HS-5 (cell line): ENCODE measurements at regions not wholly inside any gene's neighbourhood (a gene's known extent, or its start where the extent isn't known, plus 50 kb on each side); places are given as distances from the start of the nearest gene placed in this dataset.
"Not testable (repeated sequence)": the region's sequence is repeated elsewhere in the genome, so short reads cannot be mapped to it uniquely, and the experiment has no call there.

Source experiments
- DNase-seq: peaks from one replicate; pipeline ENCODE4 v3.0.0-alpha.2; 2012; ENCODE audit warnings: low read depth

DNA sequence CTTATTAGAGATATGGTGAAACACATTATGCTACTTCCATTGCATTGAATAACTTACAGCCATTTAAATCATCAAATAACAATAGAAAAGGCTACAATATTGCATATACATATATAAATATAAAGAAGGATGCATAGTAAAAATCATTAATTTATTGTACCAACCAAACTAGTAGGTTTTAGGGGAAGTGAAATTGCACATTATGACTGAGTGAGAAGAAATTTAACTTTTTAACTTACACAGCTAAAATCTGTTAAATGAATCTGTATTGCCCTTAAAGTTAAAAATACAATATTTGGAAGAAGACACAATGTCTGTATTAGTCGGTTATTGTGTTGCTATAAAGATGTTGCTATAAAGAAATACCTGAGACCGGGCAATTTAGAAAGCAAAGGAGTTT lies 2073.7 kb upstream of the ACO1 start:
- DNase-seq, result no peak

DNA sequence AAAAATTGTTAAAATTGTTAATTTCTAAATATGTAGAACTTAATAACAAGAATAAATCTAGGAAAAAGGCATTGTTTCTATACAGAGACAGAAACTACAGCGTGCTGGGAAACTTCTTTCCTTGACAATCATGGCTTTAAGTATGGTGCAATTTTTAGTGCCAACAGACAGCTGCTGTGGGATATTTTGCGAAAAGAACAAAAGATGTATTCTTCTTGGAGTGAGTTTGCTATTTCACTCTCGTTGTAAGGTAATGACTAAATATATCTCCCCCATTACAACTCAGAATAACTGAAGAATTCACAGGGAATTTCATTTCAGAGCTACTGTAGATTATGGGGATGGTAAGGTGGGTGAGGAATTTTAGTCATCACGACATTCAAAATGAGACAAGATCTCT lies 2055.0 kb upstream of the ACO1 start:
- no peak for DNase-seq

DNA sequence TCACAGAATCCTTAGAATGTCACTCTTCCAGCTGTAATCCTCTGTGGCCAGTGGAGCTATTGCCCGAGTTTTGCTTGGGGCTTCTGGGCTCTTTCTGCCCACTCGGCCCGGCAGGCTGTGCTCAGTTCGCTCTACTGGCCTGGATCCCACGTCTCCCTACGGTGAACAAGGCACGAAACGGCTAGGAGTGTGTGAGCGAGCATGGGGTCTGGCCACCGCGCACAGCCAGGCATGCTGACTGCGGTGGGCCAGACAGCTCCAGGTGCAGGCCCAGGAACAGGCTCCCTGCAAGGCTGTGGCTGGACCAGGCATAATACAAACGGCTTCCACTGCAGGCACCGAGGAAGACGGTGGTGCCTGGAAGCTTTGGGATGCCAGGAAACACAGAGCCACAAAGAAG lies 2035.5 kb upstream of the ACO1 start:
- DNase-seq, result no peak

DNA sequence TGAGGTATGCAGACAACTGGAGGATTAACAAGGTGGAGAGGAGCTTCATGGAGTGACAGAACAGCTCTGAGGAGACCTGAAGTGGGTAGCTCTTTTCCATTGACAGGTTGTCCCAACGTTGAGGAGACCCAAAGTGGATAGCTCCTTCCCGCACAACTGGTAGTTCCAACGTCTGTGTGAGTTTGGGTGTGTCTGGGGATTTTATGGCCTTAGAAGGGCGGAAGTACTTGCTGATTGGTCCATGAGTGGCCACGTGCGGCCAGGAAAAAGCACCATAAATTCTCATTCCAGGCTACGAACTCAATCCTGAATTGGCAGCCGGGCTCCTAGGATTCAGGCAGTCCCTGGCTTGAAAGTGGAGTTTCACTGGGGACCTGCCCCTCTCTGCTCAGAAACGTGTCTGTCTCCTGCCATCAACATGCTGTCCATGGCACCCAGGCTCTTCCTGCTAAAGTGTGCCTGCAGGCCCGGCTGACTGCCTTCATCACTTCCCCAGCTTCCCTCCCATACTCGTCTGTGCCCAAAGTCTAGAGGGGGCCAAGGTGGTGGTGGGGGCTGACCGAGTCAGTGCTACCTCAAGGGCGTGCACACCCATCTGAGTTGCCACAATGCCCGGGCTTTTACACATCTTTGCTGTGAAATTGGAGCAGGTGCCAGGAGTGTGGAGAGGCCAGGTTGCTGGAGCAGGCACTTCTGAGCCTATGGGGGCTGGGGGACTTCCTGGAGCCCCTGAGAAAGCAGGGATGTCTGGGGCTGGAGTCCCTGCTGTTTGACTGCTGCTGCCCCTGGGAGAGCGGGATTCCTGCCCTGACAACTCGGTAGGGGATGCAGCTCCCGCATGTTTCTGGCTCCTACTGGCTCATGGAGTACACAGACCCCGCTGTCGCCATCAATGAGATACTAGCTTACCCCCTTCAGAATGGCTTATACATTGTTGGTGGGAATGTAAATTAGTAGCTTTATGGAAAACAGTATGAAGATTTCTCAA lies 2034.6 kb upstream of the ACO1 start:
- no peak for DNase-seq

DNA sequence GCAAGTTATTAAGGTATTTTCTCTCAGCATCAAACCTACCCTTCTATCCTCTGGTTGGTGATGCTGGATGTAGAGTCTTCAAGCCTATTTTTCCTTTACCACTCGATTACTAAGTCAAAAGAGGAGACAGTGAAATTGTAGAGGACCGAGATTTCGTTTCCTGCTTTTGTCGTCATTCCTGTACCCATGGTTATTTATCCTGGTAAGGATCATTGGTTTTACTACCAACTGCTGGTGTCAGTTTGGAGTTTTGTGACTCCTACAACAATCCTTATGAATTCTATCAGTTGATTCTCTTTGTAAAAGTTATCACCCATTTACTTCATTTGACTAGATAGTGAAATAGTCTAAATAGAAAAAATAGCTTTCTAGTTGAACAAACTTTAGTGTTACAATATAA lies 2028.2 kb upstream of the ACO1 start:
- DNase-seq, result no peak

DNA sequence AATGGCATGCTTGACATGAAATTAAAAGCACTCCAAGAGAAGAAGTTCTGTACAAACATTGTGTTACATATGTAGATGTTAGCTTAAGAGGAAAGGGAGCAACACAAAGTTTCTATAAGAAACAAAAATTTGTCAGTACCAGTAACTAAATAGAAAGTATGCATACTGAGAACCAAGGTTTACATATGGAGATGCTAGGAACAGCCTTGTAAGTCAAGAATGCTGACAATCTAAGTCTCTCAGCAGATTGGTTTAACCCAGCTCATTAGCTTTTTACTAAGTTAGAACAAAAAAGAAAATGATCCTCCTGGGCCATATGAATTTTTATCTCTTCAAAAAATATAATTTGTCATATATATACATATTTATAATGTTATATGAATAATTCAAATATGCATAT lies 2022.1 kb upstream of the ACO1 start:
- DNase-seq, result no peak

DNA sequence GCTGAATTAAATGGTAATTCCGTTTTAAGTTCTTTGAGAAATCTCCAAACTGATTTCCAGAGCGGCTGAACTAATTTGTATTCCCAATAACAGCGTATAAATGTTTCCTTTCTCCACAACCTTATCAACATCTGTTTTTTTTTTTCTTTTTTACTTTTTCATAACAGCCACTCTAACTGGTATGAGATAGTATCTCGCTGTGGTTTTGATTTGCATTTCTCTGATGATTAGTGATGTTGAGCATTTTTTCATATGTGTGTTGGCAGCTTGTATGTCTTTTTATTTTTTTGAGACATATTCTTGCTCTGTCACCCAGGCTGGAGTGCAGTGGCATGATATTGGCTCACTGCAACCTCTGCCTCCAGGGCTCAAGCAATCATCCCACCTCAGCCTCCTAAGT lies 2018.3 kb upstream of the ACO1 start:
- not testable (repeated sequence) for DNase-seq

DNA sequence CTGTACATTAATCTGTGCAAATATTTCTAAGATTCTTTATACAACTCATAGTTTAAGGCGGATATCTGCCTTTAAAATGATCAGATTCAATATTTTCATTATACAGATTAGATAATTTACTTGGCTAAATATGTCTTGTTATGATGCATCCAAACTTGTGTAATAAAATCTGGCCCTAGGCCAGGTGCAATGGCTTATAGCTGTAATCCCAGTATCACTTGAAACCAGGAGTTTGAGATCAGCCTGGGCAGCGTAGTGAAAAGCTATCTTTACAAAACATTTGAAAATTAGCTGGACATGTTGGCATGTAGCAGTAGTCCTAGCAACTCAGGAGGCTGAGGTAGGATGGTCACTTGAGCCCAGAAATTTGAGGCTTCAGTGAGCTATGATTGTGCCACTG lies 2002.2 kb upstream of the ACO1 start:
- no peak for DNase-seq

DNA sequence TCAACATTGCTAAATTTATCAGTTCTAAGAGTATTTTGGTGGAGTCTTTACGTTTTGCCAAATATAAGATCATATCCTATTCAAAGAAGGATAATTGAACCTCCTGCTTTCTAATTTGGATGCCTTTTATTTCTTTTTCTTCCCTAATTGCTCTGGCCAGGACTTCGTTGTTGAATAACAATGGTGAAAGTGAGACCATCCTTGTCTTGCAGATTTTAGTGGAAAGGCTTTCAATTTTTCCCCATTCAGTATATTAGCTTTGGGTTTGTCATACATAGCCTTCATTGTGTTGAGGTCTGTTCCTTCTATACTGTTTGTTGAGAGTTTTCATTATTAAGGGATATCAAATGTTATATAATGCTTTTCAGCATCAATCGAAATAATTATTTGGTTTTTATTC lies 1974.2 kb upstream of the ACO1 start:
- DNase-seq, result no peak

DNA sequence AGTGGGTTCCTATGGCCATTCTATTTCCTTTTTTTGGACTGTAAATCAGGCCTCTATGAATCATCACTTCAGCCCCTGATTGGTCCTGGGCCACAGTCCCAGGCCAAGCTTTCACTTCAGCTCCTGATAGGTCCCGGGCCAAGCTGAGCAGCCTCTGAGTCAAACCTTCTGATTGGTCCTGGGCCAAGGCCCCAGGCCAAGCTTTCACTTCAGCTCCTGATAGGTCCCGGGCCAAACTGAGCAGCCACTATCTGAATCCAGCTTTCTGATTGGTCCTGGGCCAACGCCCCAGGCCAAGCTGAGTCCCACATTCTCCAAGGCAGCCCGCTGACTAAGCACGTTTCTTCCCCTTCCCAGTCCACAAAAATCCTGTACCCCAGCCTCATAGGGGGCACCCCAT lies 1972.9 kb upstream of the ACO1 start:
- no peak for DNase-seq

DNA sequence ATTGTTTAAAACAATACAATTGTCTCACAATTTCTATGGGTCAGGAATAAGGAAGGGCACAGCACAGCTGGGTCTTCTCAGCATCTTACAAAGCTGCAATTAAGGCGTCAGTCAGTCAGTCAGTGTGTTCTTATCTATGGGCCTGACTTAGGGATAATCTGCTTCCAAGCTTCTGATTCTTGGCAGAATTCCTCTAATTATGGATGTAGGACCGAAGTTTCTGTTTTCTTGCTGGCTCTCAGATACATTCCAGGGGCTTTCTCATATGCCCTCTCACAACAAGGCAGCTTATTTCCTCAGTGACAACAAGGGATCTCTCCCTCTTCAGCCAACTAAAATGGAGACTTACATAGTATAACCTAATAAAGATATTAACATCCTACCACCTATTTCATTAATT lies 1925.3 kb upstream of the ACO1 start:
- DNase-seq, result no peak

DNA sequence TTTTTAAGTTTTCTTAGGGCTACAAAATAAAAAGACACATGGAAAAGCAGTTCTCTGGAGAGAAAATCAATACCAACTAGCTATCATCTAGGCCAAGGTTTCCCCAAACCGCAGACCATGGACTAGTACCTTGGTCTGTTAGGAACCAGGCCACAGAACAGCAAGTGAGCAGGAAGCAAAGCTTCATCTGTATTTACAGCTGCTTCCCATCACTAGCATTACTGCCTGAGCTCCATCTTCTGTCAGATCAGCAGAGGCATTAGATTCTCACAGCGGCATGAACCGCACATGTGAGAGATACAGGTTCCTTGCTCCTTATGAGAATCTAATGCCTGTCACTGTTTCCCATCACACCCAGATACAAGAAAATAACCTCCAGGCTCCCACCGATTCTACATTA lies 1907.6 kb upstream of the ACO1 start:
- DNase-seq, result no peak

DNA sequence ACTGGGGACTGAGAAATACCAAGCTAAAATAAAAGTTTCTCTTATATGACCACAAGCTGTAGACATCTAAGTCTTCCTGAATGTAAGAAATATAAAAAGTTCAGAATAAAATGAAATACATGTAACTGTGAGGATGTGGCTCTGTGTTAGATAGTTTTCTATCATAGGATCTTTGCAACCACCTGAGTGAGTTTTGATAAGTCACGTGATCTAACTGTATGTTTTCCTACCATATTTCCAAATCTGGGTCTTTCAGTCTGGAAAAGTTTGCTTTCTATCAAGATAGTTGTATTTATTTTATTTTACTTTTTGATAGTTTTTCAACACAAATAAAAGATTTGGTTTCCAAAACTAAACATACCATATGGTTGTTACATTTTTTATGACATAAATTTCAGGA lies 1905.8 kb upstream of the ACO1 start:
- DNase-seq, result no peak

DNA sequence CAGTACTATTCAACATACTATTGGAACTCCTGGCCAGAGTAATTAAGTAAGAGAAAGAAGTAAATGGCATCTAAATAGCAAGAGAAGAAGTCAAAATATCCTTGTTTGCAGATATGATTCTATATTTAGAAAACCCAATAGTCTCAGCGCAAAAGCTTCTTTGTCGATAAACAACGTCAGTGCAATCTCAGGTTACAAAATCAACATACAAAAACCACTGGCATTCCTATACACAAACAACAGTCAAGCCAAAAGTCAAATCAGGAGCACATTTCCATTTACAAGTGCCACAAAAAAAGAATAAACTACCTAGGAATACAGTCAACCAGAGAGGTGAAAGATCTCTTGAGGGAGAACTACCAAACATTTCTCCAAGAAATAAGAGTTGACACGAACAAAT lies 1901.9 kb upstream of the ACO1 start:
- DNase-seq, result no peak

DNA sequence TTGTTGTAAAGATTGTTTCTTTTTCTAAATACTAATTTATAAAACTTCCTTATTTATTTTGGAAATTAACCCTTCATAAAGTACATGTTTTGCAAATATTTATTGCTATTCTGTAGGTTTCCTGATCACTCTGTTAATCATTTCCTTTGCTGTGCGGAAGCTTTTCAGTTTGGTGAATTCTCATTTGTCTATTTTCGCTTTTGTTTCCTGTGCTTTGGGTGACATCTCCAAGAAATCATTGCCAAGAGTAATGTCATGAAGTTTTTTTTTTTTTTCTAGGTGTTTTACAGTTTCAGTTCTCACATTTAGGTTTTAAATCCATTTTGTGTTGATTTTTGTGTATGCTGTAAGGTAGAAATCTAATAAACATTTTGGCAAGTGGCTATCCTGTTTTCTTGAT lies 1899.8 kb upstream of the ACO1 start:
- DNase-seq, result no peak

DNA sequence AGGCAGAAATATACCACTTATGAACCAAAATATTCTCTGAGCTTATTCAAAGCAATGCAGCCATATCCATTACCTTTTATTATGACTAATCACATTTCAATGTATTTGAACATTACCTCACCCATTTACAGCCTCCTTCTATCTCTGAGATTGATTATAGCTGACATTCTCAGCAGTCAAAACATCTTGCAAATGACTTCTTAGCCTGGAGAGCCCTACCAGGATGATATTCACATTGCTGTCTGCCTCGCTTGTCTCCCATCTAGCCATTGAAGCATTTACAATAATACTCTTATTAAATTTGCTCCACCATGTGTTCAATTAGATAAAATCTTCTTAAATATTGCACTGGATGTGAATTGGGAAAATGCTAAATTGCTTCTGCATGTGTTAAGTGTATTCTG lies 1879.9 kb upstream of the ACO1 start:
- DNase-seq, result peak; percentile 29

DNA sequence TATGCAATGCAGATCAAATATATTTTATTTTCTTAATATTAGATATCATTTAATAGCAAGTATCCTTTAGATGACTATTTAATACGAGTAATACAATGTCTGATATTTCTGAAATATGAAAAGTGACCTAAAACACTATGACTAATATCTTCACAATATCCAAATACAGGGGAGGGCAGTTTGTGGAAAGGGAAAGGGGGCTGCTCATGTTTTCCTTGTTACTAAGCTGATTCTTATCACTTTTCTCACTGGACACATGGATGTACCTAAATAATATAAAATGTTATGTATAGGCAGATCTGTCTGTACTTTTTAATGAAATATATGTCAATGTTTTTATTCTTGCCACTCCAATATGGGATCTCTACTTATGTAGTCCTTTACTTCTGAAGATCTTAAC lies 1879.1 kb upstream of the ACO1 start:
- DNase-seq, result no peak

DNA sequence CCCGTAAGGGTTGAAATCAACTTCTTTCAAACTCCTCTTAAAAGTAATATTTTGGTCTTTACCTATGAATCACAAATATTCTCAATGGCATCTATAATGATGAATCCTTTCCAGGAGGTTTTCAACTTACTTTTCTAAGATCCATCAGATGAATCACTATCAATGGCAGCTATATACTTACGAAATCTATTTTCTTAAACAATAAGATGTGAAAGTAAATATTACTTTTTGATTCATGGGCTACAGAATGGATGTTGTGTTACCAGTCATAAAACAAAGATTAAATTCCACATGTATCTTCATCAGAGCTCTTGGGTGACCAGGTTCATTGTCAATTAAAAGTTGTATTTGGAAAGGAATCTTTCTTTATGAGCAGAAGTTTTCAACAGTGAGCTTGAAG lies 1877.7 kb upstream of the ACO1 start:
- no peak for DNase-seq

DNA sequence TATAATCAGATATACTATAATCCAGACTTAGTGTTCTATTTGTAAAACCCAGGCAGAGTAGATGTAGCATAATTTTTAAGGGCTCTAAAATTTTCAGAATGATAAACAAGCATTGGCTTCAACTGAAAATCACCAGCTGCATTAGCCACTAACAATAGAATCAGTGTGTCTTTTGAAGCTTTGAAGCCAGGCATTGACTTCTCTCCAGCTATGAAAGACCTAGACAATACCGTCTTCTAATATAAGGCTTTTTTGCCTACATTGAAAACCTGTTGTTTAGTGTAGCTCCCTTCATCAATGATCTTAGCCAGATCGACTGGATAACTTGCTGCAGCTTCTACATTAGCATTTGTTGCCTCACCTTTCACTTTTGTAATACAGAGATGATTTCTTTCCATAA lies 1877.3 kb upstream of the ACO1 start:
- no peak for DNase-seq

DNA sequence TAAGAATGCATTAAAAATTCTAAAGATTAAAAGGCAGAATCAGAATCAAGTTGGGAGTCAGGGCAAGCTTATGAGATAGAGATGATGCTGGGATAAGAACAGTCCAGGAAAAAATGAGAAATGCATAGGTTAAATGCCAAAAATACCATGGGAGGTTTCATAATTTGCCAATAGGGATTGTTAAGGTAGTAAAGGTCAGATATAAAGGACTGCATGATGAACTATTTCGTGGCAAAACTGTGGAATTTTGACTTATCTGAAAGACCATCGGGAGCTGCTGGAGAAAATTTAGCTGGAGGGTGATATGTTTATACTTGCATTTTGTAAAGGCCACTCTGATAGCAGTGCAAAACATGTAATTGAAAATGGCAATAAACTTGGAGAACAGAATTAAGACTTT lies 1872.8 kb upstream of the ACO1 start:
- DNase-seq, result no peak

DNA sequence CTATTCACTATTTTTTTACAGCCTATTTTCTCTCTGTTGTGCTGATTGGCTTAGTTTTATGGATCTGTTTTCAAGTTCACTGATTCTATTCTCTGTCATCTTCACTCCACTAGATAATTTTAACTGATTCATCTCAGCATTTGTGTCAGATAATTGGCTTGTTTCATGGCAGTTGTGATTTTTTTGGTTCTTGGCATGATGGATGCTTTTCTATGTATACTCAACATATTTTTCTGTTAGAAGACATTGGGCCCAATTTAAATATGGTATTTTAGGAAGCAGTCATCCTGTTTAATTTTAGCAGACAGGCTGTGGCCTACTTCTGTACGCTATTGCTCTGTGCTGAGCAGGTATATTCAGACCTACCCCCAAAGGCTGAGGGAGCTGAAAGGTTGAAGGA lies 1865.3 kb upstream of the ACO1 start:
- DNase-seq, result no peak

DNA sequence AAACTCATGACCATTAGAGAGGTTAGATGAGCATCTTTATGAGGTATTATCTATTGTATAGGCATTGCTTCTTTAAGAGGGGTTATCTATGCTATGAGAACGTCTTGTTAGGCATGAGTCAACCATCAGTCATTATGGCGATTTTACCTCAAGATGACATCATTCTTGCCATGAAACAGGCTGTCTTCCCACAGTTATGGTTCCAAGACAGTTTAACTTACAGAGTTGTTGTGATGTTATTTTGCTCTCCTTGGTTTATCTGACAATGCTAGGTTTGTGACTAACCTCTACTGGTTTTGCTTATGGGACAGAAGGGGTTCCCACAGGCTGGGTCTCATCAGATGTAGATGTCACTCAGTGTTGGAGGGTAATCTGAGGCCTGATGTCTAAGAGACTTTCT lies 1864.7 kb upstream of the ACO1 start:
- peak; percentile 70 for DNase-seq

DNA sequence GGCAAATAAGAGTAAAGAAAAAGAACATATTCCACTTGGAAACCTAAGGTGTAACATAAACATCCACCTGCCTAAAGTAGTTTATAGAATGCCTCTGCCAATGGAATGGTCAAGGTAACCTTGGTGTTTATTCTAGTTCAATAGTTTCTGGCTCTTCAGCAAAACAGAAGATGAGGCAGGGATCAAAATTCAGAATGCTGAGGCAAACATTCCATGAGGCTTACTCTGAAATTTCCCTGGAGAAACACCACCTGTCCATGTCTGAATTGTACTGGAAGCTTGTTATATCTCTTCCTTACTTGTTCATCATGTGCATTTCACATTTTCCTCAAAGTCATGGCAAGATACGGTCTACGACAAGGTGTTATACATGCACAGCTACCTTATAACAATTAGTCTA lies 1862.4 kb upstream of the ACO1 start:
- no peak for DNase-seq

DNA sequence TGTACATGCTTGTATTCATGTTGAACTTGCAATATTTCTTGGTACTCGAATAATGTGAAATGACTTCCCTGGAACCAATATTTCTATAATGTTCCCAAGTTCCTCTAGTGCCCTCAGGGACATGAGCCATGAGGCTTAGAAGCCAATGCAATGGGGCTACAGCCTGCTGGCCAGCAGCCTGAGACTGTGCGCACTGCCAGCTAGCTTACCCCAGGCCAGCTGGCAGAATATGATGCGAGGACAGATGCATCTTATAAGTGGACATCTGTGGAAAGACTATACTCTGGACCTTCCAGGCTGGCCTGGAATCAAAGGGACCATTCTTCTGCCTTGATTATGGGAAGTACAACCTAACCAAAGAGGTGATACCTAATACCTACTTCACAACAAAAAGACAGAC lies 1862.0 kb upstream of the ACO1 start:
- no peak for DNase-seq
